GM21529 (cell line): ENCODE measurements at regions not wholly inside any gene's neighbourhood (a gene's known extent, or its start where the extent isn't known, plus 50 kb on each side); places are given as distances from the start of the nearest gene placed in this dataset.

Experiments used
- ATAC-seq: cut with Tn5 transposase; IDR thresholded peaks from one replicate; pipeline ENCODE4 v1.9.1; 2021; ENCODE audit not compliant: unreplicated experiment

DNA sequence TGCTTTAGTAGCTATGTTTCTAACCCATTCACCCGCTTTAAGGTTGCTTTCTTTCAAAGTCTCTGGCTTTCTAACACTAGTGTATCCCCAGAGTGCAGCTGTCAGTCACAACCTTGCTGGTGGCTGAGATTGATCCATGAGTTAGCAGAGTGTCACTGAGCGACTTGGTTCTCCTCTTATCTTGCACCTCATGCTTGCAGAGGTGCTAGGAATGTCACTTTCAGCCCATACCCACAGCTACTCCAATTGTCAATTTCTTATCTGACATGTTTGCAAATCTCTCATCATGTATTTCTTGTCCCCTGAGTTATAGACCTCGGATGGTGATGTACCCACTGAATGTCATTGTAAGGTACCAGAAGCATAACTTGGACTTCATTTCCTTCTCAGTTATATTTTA lies 1110.2 kb downstream of the GALC start:
- ATAC-seq: no peak

DNA sequence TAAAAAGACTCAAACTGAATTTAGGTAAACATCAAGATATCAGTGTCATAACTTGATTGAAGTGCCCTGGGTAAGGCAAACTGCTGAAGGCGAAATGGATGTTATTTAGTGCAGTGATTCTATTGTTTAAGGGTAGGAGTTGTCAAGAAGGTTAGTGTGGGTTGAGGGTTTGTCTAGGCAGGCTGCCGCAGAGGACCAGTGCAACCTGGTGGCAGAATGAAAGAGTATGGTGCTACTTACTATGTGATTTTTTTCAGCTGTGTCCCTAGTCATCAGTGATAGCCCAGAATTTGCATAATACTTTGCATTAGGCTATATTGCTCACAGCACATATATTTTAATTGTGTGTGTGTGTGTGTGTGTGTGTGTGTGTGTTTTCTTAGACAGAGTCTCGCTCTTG lies 1127.0 kb downstream of the GALC start:
- ATAC-seq: no peak

GRCh38 chr14:86858591-86858990 lies 1134.4 kb downstream of the GALC start:
- no peak for ATAC-seq

DNA sequence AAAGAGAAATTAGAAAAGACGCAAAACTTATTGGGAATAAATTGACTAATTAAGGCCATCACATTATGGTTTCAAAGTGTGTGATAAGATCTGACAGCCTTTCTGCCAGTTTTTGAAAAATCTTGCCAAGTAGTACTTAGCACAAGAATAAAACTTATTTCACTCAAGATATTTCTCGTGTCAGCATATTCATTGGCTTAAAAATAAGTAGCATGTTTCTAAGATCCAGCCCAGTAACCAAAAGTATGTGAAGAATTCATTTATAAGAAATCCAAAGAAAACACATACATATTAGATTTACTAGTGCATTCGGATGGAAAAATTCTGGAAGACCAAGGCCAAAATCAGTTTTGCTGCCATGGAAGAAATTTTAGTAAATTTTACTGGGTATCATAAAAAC lies 1135.0 kb downstream of the GALC start:
- ATAC-seq: no peak

- ATAC-seq: no peak
Observed at GRCh38 chr14:86852530-86852929, 1140.5 kb downstream of the GALC start.

DNA sequence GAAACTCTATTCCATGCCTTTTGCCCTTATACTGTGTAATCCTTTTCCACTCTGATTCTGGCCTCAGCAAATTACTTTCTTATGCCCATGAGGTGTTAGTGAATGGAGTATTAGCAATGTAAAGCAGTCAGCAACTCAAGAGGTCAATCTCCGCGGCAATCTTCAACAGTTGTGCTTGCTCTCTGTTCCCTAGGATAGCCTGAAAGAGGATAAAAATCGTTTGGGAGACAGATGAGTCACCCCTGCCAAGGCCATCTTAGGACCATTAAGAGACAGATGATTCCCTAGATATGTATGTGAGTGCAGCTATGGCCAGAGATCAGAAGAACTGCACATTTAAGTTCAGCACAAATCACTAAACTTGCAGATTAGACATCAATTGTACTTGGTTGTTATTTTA lies 1145.8 kb downstream of the GALC start:
- no peak for ATAC-seq

DNA sequence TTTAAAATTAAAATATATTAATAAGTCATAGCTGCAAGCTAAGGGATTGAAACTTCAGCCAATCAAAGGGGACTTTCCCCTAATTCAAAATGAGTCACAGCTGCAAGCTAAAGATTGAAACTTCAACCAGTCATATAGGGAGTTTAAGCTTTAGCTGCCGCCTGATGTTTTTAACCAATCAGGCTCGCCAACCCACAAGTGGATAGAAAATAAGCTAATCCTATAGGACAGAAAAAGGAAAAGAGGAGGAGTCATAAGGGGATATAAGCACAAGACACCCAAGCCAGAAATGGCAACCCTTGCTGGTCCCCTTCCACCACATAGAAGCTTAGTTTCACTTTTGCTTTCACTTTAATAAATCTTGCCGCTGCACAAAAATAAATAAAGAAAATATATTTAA lies 1154.6 kb downstream of the GALC start:
- ATAC-seq: peak; percentile 56

DNA sequence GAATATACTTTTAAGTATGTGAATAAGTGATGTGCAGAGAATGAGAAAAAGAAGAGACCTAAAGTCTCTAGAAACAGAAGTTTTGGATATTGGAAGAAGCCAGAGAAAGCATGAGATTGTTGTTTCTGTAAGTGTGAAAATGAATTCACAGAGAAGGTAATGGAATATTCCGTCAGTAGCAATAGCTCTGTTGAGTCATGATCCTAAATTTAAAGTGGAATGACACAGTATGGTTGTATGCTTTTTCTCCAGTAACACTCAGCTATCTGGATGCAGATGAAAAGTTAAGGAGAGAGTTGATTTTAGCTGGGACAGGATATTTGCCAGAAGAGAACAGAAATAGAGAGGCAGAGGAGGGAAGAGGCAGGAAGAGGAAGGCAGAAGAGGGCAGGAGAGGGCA lies 1166.3 kb downstream of the GALC start:
- ATAC-seq: no peak

GRCh38 chr14:86824167-86824566 lies 1168.8 kb downstream of the GALC start:
- ATAC-seq: no peak

- no peak for ATAC-seq
Observed at GRCh38 chr14:86823581-86823980, 1169.4 kb downstream of the GALC start.

DNA sequence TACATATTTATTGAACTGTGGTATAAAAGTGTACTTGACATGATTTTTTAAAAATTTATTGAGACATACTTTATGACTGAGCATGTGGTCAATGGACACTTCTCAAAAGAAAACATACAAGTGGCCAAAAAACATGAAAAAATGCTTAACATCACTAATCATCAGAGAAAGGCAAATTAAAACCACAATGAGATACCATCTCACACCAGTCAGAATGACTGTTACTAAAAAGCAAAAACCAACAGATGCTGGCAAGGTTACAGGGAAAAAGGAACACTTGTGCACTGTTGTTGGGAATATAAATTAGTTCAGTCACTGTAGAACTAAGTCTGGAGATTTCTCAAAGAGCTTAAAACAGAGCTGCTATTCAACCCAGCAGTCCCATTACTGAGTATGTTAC lies 1177.6 kb downstream of the GALC start:
- ATAC-seq: no peak

DNA sequence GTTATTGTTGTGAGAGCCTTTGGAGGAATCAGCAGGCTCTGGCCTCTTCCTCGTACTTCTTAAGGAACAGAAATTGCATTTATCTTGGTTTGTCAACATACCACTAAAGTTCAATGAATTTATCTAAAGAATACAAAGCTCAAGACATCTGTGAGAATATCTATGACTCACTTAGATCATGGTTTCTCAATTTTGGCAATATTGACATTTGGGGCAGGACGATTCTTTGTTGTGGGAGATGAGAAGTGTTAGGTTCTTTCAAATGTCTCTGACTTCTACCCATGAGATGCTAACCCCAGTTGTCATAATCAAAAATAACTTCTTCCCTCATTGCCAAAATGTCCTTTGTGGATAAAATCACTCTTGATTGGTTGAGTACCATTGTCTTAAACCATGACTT lies 1190.3 kb downstream of the GALC start:
- no peak for ATAC-seq

DNA sequence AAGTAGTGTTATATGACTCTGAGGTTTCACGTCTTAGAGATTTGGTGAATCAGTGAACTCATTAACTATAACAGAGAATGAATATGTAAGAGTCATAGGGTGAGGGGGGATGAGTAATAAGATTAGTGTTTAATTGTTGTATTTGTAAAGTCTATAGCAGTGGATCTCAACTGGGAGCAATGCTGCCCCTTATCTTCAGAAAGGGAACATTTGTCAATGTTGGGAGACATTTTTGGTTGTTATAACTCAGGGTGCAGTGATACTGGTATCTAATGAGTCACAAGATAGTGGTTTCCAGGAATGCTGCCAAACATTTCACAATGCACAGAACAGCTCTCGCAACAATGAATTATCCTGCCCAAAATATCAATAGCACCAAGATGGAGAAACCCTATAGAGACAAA lies 1193.7 kb downstream of the GALC start:
- no peak for ATAC-seq

- ATAC-seq: no peak
Observed at GRCh38 chr14:86798330-86798729, 1194.7 kb downstream of the GALC start.

- ATAC-seq: no peak
Observed at GRCh38 chr14:86797075-86797351, 1196.0 kb downstream of the GALC start.

GRCh38 chr14:86796221-86797074 lies 1196.5 kb downstream of the GALC start:
- ATAC-seq: no peak

DNA sequence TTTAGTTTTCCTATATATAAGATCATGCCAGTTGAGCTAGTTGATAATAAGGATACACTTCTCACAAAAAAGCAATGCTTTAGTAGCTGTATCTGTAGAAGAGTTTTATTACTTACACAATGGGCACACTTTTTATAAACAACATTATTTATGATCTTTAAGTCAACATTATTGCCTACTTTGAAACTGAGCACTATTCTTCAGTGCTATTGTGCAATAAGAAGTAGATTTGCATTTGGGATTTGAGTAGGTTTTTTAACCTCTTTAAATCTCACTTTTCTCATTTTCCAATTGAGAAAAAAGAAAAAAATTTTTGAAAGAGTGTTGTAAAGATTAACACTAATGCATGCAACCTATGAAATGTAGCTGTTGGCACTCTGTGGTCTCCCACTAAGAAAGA lies 1198.3 kb downstream of the GALC start:
- ATAC-seq: no peak

DNA sequence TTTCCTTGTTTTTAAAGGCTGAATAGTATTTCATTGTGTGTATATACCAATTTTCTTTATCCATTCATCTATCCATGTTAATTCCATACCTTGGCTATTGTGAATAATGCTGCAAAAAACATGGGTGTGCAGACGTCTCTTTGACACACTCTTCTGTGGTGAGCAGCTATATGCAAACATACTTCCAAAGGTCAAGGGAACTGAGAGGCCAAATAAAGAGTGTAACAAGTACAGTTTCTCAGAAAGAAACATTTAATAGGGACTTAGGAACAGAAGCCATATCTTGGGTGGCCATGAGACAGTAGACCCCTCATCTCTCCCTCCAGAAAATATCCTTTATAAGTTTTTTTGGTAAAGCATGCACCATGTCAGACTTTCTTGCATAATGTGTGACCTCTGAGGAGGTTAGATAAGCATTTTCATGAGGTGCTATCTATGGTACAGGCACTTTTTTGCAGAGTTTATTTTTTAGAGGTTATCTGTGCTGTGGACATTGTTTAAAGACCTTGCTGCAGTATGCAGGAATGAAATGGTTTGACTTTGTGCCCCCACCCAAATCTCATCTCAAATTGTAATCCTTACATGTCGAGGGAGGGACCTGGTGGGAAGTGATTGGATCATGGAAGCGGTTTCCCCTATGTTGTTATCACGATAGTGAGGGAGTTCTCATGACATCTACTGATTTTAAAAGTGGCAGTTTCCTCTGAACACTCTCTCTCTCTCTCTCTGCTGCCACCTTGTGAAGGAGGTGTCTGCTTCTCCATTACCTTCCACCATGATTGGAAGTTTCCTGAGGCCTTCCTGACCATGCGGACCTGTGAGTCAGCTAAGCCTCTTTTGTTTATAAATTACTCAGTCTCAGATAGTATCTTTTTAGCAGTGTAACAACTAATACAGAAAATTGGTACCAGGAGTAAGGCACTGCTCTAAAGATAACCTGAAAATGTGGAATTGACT lies 1202.3 kb downstream of the GALC start:
- ATAC-seq: no peak

- ATAC-seq: no peak
Observed at GRCh38 chr14:86788224-86788623, 1204.8 kb downstream of the GALC start.

GRCh38 chr14:86787717-86788116 lies 1205.3 kb downstream of the GALC start:
- no peak for ATAC-seq

DNA sequence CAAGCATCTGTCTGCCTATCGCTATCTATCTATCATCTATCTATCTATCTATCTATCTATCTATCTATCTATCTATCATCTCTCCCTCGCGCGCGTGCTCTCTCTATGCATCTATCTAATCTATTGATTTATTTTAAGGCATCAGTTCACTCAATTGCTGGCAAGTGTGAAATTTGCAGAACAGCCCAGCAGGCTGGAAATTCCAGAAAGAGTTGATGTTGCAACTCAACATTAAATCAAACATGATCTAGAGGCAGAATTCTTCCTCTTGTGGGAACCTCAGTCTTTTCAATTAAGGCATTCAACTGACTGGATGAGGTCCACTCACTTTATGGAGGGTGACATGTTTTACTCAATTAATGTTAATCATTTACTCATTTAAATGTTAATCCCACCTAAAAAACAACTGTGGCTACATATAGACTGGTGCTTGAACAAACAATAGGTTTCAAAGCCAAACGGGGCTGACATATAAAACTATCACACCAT lies 1210.8 kb downstream of the GALC start:
- ATAC-seq: no peak

- ATAC-seq: no peak
Observed at GRCh38 chr14:86780876-86781510, 1212.0 kb downstream of the GALC start.
